CD4-positive, alpha-beta T cell treated with Interferon alpha-2 for 1 hour (primary cell): ENCODE measurements at regions not wholly inside any gene's neighbourhood (a gene's known extent, or its start where the extent isn't known, plus 50 kb on each side); places are given as distances from the start of the nearest gene placed in this dataset.

Experiments used
- DNase-seq, 2 donors: peaks; one replicate each; pipeline ENCODE4 v3.0.0-alpha.2; 2020 to 2022

- DNase-seq = no peak
These were observed 60.3 kb upstream of the CFAP46 start for GRCh38 chr10:133002685-133003084.

- DNase-seq = no peak
These were observed 58.7 kb upstream of the CFAP46 start for GRCh38 chr10:133001114-133001513.

DNA sequence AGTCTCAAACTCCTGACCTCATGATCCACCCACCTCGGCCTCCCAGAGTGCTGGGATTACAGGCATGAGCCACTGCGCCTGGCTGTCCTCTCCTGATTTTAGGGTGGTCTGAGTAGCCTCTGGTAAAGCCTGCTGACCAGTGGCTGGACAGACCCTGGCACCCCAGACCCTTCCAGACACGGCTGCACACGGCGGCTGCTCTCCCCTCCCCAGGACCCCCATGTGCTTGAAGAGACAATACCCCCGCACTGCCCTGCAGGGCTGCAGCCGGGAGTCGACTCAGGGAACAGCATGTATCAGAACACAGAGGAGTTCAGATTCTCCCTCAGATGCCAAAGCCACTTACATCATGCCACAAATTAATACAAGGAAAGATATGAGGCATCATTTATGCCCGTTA lies 58.3 kb upstream of the CFAP46 start:
- no peak for DNase-seq

- no peak for DNase-seq
These were observed 55.3 kb upstream of the CFAP46 start for GRCh38 chr10:132997517-132998265.

DNA sequence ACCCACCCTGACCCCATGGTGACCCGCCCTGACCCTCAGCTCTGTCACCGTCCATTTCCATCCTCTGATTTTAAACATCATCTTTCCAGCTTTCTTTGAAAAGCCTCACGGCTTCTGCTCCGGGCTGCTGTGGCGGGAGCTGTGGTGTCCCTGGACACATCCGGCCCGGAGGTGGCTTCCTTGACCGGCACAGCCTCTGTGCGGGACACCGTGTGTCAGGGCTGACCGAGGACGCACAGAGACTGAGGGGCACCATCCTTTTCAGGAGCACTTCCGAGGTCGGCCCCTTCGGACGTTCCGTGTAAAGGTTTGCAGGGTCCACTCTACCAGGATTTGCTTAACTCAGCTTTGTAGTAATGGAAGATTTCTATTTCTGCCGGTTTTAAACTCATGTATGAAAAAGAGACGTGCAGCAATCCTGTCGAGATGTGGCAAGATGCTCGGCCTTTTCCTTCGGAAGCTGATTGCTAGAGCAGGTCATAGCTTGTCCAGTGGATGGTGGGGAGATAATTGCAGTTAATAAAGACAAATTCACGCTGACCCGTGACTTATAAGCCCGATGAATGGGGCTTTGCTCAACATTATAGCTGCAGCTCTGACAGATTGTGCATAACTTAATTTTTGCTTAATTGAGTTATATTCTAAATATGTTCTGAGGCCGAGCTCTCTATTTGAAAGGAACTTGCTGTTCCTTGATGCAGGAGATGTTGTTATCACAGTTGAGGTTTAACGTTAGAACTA lies 54.4 kb upstream of the CFAP46 start:
- DNase-seq = no peak

DNA sequence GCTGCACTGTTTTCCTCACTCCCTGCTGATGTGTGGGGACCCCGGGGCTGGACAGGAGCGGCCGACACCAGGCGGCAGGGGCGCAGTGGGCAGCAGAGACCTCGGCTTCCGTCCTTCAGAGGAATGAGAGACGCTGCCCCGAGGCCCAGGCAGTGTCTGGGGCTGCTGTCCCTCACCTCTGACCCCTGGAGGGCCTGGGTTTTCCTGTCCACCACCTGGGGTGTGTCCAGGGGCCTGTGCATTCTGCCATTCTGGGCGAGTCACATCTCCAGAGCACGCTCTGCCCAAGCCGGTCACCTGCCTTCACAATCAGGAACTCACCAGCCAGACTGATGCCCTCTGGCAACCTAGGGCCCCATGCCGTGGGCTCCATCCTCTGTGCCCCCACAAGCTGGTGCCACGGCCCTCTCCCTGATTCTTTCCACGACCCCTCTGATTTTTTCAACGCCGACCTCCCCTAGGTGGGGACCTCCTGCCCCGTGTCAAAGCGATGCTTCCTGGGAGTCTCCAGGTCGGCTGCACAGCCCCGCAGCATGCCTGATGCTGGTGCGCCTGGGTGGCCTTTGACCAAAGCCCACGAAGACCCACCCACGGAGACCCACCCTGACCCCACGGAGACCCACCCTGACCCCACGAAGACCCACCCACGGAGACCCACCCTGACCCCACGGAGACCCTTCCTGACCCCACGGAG lies 53.7 kb upstream of the CFAP46 start:
- DNase-seq = no peak

DNA sequence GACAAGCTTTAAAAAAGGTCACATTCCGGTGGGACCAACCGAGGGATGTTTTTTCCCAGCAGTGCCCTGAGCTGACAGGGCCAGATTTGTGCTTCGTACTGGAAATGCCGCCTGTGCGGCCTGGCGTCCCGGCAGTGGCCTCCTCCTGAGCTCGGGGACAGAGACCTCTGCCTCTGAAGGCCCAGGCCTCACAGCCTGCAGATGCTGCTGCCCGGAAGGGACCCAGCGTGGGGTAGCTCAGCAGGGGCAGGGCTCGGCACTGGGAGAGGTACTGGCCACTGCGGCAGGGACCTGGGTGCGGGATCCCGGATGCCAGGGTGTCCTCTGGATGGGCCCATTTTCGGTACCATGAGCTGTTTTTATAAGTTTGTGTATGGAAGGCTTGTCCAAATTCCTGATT lies 52.4 kb upstream of the CFAP46 start:
- DNase-seq = no peak

GRCh38 chr10:132994185-132994796 lies 51.9 kb upstream of the CFAP46 start:
- DNase-seq = no peak

- no peak for DNase-seq
These were observed 51.2 kb upstream of the CFAP46 start for GRCh38 chr10:132993271-132994184.

GRCh38 chr10:132992433-132993215 lies 50.3 kb upstream of the CFAP46 start:
- DNase-seq = no peak
